Dedifferentiated amniotic fluid mesenchymal stem cell (primary cell): ENCODE measurements at regions not wholly inside any gene's neighbourhood (a gene's known extent, or its start where the extent isn't known, plus 50 kb on each side); places are given as distances from the start of the nearest gene placed in this dataset.

Experiments used
- DNase-seq: peaks from one replicate; pipeline ENCODE4 v3.0.0-alpha.2; 2016; ENCODE audit errors: extremely low spot score

DNA sequence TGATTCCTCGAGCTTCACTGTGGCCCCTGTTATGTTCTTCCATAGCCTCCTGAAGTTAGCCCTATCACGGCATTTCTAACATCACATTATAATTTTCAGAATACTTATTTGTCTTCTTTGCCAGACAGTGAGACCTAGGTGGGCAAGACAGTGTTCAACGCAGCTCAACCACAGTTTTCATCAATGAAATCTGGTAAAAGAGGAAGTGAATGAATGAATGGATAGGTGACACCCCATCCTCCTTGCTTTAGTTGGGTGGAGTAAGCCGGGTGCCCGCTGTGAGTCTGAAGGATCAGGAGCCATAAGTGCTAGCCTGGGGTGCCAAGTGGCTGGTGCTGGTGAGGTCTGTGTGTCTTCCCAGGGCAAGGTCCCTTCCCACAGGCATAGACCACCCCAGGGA is 60.2 kb upstream of the MTNR1B start:
- DNase-seq, result no peak

DNA sequence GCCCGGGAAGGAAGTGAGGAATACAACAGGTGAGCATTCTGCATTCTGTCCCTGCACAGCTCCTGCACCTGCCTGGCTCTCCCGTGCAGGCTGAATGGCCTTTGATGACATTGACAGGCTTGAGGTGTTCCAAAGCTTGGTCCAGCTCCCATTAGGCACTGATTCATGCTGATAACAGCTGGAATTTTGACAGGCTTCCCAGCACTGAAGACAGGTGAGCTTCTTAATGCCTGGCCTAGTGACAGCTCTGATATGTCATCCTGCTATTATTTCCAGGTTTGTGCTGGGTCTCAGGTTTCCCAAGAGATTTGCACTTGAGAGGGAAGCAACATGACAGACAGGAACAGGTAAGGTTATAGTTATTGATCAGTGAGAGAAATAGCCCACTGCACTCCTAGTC is 58.0 kb upstream of the MTNR1B start:
- no peak for DNase-seq

DNA sequence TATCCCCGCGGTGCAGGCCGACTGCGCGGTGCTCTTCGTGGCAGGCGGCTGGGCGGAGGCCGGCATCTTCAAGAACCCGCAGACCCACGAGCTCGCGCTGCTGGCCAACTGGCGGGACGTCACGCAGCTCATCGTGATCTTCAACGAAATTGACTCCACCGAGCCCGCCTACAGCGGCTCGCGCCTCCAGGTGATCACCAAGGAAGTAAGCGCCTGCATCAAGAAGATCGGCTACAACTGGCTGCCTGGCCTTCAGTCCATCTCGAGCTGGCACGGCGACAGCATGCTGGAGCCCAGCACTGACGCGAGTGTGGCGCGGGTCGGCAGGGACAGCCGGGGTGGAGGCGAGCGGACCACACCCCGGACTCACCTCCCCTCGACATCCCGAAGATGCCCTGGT is 53.9 kb upstream of the MTNR1B start:
- DNase-seq, result no peak

DNA sequence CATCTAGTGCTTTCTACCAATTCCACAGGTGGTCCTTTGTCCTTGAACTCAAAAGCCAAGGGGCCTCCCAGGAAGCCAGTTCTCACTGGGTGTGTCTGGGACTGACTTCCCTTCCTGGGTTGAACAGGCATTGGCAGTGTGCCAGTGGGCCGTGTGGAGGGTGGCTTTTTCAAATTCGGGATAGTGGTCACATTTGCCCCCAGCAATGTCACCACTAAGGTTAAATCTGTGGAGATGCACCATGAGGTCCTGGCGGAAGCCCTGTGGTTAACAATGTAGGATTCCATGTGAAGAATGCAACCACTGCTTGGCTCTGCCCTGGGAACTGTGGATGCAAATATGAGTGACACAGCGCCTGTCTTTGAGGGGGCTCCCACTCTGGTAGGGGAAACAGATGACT is 53.2 kb upstream of the MTNR1B start:
- DNase-seq, result no peak

DNA sequence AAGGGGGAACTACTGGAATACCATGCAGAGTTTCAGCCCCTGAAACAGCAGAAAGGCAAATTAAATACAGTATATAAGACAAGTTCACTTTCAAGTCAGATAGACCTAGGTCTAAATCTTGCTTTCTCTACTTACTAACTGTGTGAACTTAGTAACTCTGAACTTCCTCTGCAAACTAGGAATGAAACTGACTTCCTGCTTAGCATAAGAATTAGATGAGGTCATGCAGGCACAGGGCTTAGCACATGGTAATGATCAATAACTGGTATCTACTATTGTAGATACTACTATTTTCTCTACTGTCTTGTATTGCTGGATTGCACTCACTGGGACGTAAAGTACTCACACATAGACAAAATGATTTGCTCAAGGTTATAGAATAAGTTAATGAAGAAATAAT is 51.5 kb upstream of the MTNR1B start:
- DNase-seq, result no peak

- no peak for DNase-seq
Observed at GRCh38 chr11:92919048-92919447, 50.4 kb upstream of the MTNR1B start.
